Inferior parietal cortex (tissue), 1 donor: ENCODE measurements at regions not wholly inside any gene's neighbourhood (a gene's known extent, or its start where the extent isn't known, plus 50 kb on each side); places are given as distances from the start of the nearest gene placed in this dataset.
A peak's percentile ranks its signal among the peaks of the same experiment; 100 is the strongest.
"Not testable (repeated sequence)": the region's sequence is repeated elsewhere in the genome, so short reads cannot be mapped to it uniquely, and the experiment has no call there.

Source experiments
- DNase-seq: peaks from one replicate; pipeline ENCODE4 v3.0.0-alpha.2; 2016; ENCODE audit errors: extremely low spot score

GRCh38 chr13:97875911-97876310 lies 77.6 kb upstream of the IPO5 start:
- DNase-seq, result no peak

- no peak for DNase-seq
Observed at GRCh38 chr13:97878431-97879375, 74.8 kb upstream of the IPO5 start.

- no peak for DNase-seq
Observed at GRCh38 chr13:97879646-97880310, 73.7 kb upstream of the IPO5 start.

GRCh38 chr13:97880311-97880675 lies 73.2 kb upstream of the IPO5 start:
- no peak for DNase-seq

GRCh38 chr13:97881556-97881955 lies 71.9 kb upstream of the IPO5 start:
- no peak for DNase-seq

GRCh38 chr13:97883396-97883795 lies 70.1 kb upstream of the IPO5 start:
- DNase-seq, result no peak

- peak; percentile 49 for DNase-seq
Observed at GRCh38 chr13:97884707-97885468, 68.6 kb upstream of the IPO5 start.

- DNase-seq, result peak; percentile 53
Observed at GRCh38 chr13:97885641-97886040, 67.8 kb upstream of the IPO5 start.

GRCh38 chr13:97889803-97890202 lies 63.7 kb upstream of the IPO5 start:
- DNase-seq, result no peak

- DNase-seq, result no peak
Observed at GRCh38 chr13:97890573-97890972, 62.9 kb upstream of the IPO5 start.

GRCh38 chr13:97891964-97892363 lies 61.5 kb upstream of the IPO5 start:
- not testable (repeated sequence) for DNase-seq

GRCh38 chr13:97892717-97893116 lies 60.8 kb upstream of the IPO5 start:
- DNase-seq, result no peak

GRCh38 chr13:97895383-97895782 lies 58.1 kb upstream of the IPO5 start:
- DNase-seq, result no peak

GRCh38 chr13:97896446-97896845 lies 57.0 kb upstream of the IPO5 start:
- DNase-seq, result no peak

GRCh38 chr13:97901716-97902115 lies 51.8 kb upstream of the IPO5 start:
- no peak for DNase-seq
